ENCODE measurements at regions not wholly inside any gene's neighbourhood (a gene's known extent, or its start where the extent isn't known, plus 50 kb on each side); places are given as distances from the start of the nearest gene placed in this dataset.

- ChIA-PET CTCF (no interaction called here), POLR2A (no interaction called here)
- H3K27ac ChIP-seq (ENCODE audit: insufficient read depth, low read depth, low read length): no peak overlapping the region
- no peak for TF ChIP-seq POLR2A (IDR thresholded peaks at IDR 0.05; ENCODE audit: low read depth, low read length)
- no peak for TF ChIP-seq EZH2 (IDR thresholded peaks at IDR 0.05; ENCODE audit: borderline replicate concordance, low read depth, low read length, severe bottlenecking)
- TF ChIP-seq JUN (IDR thresholded peaks at IDR 0.05; ENCODE audit: borderline replicate concordance, insufficient read depth, insufficient read length, low read depth): no peak
- TF ChIP-seq FOS (IDR thresholded peaks at IDR 0.05; ENCODE audit: borderline replicate concordance, insufficient read depth, low read length): no peak
- no peak for TF ChIP-seq GATA2 (IDR thresholded peaks at IDR 0.05; ENCODE audit: insufficient read depth, insufficient read length, low read depth, low read length)
- TF ChIP-seq CTCF (IDR thresholded peaks at IDR 0.05; ENCODE audit: extremely low read depth in 1 of 2, insufficient read depth in 1 of 2, low read depth in 1 of 2, low read length in 2 of 2): no peak
- TF ChIP-seq MAX (IDR thresholded peaks at IDR 0.05; ENCODE audit: insufficient read depth, insufficient read length): no peak
- no peak for TF ChIP-seq POLR2AphosphoS5 (IDR thresholded peaks at IDR 0.05; ENCODE audit: insufficient read depth, low read depth, low read length)
- no peak for TF ChIP-seq MYC (IDR thresholded peaks at IDR 0.05; ENCODE audit: low read depth, low read length)
- peaks cover 5% of the 10 kb centered on the region for H3K9me3 ChIP-seq (replicated peaks; ENCODE audit: control insufficient read depth, insufficient read depth, low read length)
- BruUV-seq (replicated peaks): no TSS peak
- H2AFZ ChIP-seq (ENCODE audit: low read depth, low read length): no peak overlapping the region
- no peak overlapping the region for H3K4me2 ChIP-seq (ENCODE audit: insufficient read depth, low read length)
- dilution Hi-C loops (cut with MboI; ENCODE audit: extremely low pct_ligation_motif_present, low sequenced_read_pairs): no loop called here
- H3K4me3 ChIP-seq (replicated peaks in 1 of 3; ENCODE audit: insufficient read depth in 1 of 3, low read depth in 1 of 3, low read length in 3 of 3): no peak overlapping the region
- H3K4me1 ChIP-seq (ENCODE audit: control insufficient read depth, extremely low read depth, insufficient read depth, low read length): no peaks in the 10 kb centered on the region
- H3K36me3 ChIP-seq (ENCODE audit: control insufficient read depth in 2 of 2, extremely low read depth in 1 of 2, insufficient read depth in 2 of 2, low read length in 2 of 2): no peaks in the 10 kb centered on the region
- no peak for FAIRE-seq
- H4K20me1 ChIP-seq (replicated peaks; ENCODE audit: control insufficient read depth, extremely low read depth, insufficient read depth, low read length): no peaks in the 10 kb centered on the region
- intact Hi-C loops (cut with micrococcal nuclease): no loop called here
- H3K79me2 ChIP-seq (ENCODE audit: control insufficient read depth, insufficient read depth, low read length): no peaks in the 10 kb centered on the region
- H3K9ac ChIP-seq (replicated peaks; ENCODE audit: extremely low read depth, insufficient read depth, low read length): no peak overlapping the region
- no peaks in the 10 kb centered on the region for H3K9me1 ChIP-seq (replicated peaks; ENCODE audit: control insufficient read depth, extremely low read depth, insufficient read depth, low read length)
- DNase-seq (ENCODE audit: low read depth, low spot score): no peak
- H3K27me3 ChIP-seq (ENCODE audit: control insufficient read depth in 2 of 2, insufficient read depth in 2 of 2, low read length in 2 of 2): no peaks in the 10 kb centered on the region
Measured at GRCh38 chr16:6926762-6927161, 405.9 kb upstream of the RBFOX1 start.
